C4-2B (cell line): ENCODE measurements at regions not wholly inside any gene's neighbourhood (a gene's known extent, or its start where the extent isn't known, plus 50 kb on each side); places are given as distances from the start of the nearest gene placed in this dataset.

Source experiments
- ZFX ChIP-seq: fragments of 450-650 bp; IDR thresholded peaks from 2 replicates; pipeline ENCODE4 v1.6.1; 2017
- TF ChIP-seq, protein P1 (sequence below): fragments of 450-650 bp; conservative IDR thresholded peaks from 2 replicates; pipeline ENCODE4 v1.5.1; 2017; ENCODE audit warnings: mild to moderate bottlenecking

DNA sequence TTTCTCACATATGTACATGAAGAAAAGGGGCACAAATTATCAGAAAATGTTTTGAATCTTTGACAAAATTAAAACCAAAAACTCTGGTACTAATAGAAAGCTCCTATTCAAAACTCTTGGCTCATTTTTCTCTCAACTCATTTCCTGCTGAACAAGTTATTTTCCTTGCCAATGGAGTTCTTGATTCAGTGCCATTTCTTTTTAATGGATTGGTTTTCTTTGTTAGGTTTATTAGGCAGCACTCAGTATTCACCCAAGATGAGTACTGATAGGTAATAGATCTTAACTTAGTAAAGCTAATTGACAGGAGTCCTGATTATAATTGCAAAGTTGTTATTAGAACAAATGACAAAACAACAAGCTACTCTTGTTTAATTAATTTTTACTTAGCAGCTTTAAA lies 279.4 kb upstream of the PDGFD start:
- TF ChIP-seq, protein P1, sequence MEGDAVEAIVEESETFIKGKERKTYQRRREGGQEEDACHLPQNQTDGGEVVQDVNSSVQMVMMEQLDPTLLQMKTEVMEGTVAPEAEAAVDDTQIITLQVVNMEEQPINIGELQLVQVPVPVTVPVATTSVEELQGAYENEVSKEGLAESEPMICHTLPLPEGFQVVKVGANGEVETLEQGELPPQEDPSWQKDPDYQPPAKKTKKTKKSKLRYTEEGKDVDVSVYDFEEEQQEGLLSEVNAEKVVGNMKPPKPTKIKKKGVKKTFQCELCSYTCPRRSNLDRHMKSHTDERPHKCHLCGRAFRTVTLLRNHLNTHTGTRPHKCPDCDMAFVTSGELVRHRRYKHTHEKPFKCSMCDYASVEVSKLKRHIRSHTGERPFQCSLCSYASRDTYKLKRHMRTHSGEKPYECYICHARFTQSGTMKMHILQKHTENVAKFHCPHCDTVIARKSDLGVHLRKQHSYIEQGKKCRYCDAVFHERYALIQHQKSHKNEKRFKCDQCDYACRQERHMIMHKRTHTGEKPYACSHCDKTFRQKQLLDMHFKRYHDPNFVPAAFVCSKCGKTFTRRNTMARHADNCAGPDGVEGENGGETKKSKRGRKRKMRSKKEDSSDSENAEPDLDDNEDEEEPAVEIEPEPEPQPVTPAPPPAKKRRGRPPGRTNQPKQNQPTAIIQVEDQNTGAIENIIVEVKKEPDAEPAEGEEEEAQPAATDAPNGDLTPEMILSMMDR, result no peak
- no peak for TF ChIP-seq ZFX
